NCI-H128 (cell line): ENCODE measurements at regions not wholly inside any gene's neighbourhood (a gene's known extent, or its start where the extent isn't known, plus 50 kb on each side); places are given as distances from the start of the nearest gene placed in this dataset.

ENCODE experiments used
- DNase-seq: peaks from one replicate; lab custom pipeline; 2025; ENCODE audit not compliant: unreplicated experiment; lab: John Stamatoyannopoulos, UW

DNA sequence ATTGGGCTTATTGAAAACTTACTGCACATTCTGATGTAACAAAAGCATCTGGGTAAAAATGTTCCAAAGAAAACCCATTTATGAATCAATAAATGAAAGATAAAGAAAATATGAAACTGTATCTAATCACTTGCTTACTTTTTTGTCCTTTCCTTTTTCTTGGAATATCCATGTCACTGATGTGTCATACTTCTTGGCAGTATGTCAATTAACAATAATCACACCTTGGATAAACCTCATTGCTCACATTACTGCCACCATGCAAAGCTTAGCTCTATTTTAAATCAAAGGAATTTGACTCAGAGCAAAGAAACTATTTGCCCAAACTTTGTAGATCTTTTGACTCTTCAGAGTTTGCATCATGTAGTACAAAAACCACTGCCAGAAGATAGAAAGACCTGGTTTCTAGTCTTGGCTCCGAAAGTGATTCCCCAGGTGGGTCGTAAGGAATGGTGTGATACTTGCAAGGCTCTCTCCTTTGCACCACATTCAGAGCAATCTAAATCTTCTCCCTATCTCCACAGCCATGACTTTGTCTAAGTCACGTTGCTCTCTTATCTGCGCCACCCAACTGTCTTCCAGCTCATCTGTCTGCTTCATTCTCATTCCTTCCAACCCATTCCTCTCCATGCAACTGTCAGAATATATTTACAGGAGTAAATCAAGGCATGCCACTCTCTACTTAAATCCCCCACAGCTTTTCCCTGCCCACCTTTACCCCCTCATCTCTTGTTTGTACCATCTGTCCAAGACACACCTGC is 311.9 kb downstream of the COG6 start:
- DNase-seq = no peak

DNA sequence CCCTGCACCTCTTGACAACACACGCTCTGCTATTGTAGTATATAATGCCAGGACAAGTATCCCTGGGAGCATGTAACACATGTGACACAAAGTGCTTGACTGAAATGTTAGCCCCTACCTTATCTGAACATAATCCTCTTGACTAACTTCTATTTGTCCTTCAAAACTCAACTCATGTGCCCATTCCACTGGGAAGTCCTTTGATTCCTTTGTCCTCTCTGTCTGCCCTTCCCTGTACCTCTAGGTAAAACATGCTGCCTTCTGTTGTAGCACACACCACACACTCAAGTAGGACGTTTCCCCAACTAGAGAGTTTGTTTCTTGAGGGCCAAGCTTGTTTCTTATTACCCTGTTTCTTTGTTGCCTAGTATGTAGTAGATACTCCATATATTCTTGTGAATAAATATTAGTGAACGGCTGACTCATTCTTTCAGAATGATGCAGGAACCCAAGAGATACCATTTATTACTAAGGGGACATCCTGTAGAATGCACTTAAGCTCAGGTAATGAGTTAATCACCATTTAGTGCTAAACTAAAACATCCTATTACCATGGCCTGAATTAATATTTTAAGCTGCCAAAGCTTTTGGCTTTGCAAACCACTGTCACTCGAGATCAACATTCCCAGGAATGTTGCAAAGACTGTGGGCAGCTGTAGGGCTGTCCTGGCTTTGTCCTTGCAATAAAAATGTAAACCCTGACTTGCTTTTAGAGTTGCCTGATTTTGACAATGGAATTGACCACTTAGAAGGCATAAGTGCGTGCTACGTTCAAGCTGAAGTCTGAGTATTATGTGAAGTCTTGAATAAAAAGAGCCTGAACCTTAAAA is 313.4 kb downstream of the COG6 start:
- DNase-seq = no peak

DNA sequence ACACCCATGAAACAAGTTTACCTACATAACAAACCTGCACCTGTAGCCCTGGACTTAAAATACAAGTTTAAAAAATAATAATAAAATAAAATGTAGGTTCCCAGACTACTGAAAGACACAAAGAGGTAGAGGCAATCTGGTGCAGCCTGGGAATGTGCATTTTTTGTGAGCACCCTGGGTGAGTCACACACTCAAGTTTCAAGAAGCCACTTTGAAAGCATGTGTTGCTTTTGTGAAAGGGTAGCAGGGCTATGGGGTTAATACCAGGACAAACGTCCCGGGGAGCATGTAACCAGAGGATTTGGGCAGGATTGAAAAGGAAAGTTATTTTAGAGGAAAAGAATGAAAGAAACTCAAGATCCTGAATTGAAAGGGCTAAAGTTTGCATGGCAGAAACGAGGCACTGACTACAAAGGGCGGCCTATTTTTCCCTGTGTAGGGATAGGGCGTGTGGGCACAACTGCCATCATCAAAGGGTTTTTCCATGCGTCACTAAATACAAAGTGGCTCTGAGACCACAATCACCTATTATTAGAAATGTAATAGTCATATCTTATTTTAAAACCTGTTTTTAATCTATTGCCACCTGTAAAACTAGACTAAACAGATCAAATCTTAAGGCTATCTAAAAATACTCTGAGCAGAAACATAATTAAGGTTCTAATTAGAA is 314.9 kb downstream of the COG6 start:
- no peak for DNase-seq

DNA sequence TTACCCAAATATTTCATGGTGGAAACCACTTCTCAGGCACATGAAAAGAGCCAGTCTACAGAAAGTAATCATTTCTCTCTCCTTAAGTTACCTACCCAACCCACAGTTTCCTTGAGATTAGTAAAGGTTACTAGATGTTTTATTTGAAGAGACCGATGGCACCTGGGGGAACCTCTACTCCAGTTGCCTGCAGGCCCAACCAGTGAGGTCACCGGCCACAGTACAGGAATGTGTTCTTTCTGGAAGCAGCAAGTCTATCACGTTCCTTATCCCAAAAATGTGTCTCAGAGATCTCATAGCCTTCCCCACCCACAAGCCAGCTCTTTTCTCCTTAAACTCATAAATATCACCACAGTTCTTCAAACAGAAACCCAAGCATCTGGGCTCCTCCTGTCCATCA is 316.1 kb downstream of the COG6 start:
- no peak for DNase-seq

DNA sequence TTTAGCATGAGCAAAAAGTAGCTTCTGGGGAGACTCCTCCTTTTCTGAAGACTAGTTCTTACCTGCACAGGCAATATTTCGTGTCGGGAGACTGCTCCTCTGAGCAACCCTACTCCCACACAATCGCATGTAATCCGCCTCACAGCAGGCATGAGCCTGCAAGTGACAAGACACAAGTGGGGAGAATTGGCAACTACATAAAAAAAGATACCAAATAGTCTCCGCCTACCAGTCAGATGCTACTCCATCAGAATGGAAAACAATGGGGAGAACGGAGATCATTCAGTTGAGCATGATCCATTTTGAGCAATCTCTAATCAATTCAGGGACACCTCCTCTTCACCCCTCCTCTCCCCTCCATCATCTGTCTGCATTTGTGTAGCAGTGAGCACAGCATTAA is 321.0 kb downstream of the COG6 start:
- no peak for DNase-seq

DNA sequence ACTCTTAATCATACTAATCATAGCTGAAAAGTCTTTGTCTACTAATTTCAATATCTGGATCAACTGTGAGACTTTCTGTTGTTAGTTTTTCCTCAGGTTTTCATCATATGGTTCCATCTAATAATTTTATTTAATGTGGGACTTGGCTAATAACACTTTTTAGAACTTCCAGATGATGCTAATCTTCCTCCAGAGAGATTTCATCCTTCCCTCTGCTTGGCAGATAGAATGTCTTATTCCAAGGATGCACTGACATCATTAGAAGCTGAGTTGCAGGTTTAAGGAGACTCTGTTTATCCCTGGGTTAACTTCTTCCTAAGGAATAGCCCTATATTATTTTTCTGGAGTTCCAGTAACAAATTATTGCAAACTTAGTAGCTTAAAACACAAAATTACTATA is 325.6 kb downstream of the COG6 start:
- no peak for DNase-seq

DNA sequence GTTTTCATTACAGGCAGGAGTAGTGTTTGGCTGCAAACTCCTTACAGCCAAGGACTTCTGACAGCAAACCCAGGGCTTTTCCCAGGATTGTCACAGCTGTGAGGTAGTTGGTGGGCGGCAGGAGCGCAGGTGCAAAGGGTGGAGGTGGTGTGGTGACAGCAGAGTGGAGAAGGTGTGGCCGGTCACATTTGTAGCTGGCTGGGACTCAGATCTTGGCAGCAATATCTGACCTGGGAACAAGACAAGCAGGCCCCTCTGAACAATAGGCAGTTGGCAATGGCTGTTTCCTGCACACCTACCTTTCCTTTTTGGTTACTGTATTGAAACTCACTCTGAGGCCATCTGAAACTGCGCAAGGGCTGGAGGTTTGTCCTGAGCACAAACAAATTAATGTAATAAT is 327.3 kb downstream of the COG6 start:
- no peak for DNase-seq

DNA sequence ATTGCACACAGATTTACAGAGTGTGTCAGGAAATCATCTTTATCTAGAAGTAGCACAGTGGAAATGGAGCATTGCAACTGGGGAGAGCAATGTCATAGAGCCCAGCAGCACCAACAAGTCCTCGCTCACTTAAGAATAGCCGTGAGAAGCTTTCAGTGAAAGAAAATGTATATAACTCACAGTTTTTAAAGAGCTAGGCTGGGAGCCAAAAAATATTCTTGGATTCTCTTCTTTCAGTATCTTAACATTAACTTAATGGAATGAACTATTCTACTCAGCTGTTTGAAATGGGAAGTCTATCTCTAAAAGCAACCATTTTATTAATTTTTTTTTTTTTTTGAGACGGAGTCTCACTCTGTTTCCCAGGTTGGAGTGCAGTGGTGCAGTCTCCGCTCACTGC is 329.6 kb downstream of the COG6 start:
- no peak for DNase-seq

DNA sequence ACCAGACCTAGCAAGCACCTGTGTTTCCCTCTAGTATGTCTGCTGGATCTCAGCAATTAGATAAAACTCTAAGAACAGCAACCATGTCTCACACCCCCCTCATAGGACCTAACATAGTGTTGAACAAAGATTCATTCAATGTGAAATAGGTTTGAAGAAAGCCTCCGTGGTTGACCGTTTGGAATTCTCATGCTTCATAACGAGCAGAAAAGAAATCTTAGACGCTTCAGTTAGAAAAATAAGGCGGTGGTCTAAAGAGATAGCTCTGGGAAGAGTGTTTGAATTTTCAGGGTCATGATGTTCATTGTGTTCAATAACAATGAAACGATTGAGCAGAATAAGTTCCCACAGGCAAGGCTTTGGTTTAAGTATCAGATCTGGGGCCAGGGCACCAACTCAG is 332.9 kb downstream of the COG6 start:
- DNase-seq = no peak

DNA sequence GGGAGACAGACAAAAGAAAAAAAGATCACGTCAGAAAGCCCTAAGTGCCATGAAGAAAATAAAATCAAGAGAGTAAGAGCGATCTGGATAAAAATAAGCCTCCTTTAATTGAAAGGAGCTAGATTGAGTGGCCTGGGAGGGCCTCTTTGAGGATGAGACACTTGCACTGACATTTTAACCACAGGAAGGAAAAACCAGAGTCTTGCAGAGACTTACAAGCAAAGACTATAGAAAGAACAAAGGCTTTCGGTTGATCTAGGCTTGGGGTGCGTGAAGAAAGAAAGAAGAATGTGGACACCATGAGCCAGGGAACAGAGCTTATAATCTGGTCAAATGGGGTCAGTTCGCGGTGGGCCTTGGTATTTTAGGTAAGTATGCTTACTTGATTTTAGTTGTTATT is 342.7 kb downstream of the COG6 start:
- DNase-seq = no peak

DNA sequence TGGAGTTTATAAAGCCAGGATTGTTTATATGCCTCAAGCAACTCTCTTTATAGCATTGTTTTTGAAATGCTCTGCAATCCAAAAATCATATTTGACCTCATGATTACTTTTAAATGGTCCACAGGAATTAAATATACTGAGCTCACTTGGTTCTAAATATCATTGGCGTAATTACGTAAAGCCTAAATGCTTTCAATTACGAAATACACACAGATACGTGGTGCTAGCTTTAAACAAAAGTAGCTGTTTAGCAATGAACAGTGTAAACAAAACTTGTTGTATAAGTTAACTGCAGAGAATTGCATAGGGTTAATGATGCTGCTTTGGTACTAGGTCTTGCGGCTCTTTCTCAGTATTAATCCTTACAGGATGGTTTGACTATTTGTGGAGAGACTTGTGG is 346.6 kb downstream of the COG6 start:
- no peak for DNase-seq

DNA sequence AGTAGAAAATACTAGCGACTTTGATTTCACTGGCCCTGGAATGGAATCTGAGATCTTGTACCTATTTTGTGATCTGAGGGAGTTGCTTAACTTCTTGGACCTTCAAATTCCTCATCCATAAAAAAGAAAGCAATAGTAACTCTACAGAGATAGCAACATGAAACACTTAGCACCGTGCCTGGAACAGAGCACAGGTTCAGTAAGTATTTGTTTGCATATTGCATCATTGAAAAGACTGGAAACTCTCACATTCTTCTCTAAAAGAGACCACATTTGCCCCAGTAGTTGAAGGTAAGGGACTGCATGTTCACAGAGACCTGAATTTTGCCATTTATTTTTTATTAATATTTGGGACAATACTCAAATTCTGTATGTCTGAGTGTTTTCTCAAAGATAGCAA is 358.1 kb downstream of the COG6 start:
- DNase-seq = no peak

DNA sequence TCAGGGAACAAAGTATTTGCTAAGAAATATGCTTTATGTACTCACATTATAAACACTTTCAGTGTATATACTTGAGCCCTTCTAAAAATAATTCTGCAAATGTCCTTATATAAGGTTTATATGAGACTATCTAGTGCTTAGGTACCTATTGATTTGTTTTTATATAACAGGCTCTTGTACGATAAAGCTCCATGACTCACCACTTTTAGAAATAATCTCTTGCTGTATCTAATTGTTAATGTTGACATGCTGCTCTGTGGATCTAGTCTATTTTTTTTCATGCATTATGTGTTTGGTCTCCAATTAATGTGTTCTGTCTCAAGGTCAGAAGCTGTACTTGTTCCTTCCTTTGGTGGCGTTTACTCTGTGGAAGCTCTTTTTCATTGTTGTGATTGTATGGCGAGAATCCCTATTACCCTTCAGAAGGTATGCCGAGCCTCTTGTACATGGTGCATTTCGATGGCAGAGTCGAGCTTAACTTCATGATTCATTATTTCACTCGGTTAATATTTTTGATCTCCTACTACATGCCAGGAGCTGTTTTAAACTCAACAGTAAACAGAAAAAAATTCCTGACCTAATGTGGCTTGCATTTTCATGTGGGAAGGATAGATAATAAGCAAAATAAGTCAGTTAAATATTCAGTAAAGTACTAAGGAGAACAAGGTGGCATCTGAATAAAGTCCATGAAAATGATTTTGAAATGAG is 361.6 kb downstream of the COG6 start:
- DNase-seq = no peak

DNA sequence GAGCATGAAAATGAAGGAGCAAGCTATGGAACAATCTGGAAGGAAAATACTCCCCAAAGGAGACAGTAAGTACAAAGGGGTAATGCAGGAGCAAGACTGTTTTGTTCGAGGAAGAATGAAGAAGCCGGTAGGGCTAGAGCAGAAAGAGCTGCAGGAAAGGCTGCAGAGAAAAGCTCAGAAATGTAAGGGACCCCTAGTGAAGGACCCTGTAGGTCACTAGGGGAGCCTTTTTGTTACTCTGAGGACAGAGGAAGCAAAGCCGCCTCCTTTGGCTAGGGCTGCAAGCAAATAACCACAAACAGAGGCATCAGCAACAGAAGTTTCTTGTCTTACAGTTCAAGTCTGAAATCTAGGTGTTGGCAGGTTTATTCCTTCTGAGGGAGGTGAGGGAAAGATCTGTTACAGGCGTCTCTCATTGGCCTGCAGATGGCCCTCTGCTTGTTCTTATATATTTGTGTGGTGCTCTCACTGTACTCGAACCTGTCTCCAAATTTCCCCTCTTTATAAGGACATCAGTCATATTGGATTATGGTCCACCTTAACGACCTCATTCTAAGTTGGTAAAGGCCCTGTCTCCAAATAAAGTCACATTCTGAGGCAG is 362.3 kb downstream of the COG6 start:
- DNase-seq = no peak

DNA sequence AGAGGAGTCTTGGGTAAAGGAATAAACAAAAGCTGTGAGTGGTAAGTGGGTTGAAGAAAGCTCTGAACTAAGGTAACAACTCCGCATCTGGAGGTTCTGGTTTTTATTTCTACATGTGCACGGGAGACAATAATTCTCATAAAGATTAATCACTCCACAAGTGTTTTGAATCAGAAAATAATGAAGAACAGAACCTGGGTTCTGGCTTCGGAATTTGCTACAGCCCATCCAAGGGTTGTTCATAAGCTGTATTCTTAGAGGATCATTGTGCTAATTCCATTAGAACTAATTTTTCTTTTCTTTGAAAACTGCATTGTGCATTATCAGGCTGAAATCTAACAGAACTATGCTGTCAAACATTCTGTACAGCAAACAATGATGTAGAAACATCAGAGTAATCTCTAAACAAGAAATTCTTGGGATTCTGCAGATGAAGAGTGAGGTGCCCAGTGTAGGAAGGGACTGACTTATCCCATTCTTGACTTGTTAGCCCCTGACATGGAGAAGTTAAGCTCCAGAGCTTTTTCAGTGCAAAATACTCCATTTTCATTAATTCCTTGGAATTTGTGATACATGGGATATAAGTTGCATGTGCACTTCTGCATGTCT is 368.2 kb downstream of the COG6 start:
- DNase-seq = no peak

DNA sequence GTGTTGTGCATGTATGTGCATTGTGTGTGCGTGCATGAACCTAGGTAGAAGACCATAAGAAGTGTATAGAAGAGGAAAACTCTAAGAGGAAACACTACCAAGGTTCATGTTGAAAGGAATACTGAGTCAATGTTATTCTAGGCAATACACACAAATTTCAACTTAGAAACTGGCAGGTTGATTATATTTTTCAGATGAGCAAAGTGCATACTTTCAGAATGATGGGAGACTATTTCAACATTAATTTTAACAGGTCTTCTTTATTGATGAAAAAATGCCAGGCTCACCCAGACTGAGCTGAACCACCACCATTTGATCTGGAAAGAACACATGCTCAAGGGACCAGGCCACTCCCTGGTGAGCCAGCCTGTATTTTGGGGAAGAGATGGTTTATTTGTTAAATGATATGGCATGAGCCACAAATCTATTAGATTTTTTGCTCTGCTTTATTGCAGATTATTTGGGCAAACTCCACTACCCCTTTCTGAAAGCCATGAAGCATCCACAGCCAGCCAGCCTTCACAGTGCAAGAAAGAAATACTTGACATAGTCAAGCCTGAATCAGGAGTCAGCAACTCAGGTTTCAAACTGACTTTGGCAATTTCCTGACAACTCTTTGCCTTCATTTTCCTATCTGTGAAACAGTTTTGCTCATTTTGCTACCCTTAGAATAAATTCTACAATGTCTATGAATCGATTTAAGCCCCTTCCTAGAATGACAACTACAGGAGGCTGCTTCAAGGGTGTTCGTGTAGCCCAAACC is 368.9 kb downstream of the COG6 start:
- no peak for DNase-seq

DNA sequence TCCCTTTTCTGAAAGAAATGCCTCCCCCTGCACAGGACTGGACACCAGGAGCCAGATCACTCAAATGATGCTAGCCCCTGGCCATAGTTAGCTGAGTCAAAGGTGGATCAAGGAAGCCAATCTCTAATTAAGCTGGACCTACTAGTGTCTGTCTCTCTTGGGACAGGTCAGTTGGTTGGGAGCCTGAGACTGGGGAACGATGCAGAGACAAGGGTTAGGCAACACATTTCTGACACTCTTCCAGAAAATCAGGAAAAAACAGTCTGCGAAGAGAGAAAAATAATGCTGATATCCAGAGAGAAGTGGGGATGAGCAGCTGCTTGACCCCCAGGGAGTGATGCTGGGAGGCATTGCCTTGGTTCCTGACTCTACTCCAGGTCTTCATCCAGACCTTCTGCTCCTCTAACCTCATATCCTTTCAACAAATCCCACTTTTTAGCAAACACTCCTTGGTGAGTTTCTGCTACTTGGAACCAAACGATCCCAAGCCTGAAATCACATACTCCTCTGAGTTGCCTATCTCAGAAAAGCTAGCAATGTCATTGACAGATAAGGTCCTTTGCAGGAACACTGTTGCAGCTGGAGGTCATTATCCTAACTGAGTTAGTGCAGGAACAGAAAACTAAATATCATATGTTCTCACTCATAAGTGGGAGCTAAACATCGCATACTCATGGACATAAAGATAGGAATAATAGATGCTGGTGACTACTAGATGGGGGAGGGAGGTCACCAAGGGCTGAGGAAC is 369.7 kb downstream of the COG6 start:
- no peak for DNase-seq

DNA sequence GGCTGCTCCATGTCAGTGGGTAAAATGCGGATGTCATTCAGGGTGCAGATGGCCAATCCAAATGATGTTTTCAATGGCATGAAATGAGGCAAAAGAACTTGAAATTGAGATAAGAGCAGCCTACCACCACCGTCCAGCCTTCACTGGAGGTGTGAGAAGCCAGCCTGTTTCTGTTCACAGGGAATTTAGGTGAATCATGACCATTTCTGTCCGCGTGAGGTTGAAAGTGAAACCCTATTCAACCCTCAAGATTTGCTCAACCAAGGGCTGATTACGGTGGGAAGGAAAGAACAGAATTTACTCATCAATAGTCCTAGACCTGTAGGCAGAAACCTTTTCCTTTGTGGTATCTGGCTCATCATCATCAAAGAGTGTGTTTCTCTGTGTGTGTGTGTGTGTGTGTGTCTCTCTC is 370.7 kb downstream of the COG6 start:
- DNase-seq = no peak

DNA sequence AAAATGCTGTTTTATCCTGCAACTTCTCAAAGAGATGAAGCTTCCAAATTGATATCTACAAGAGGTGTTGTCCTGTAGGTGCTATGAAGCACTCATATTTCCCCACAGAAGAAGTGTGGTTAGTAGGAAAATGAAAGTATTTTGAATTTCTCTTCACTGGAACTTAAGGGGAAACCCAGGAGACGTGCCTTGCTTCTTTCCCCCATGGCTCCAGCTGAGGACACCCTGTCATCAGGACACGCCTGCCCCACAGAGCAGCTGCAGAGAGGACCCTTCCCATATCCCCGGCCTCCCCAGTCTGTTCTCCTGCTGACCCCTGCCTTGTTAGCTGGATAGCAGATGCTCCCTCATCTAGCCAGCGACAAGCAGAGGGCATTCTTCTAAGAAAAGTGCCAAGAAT is 371.3 kb downstream of the COG6 start:
- no peak for DNase-seq
